GM18951 (cell line): ENCODE measurements at regions not wholly inside any gene's neighbourhood (a gene's known extent, or its start where the extent isn't known, plus 50 kb on each side); places are given as distances from the start of the nearest gene placed in this dataset.
A peak's percentile ranks its signal among the peaks of the same experiment; 100 is the strongest.
"Not testable (repeated sequence)": the region's sequence is repeated elsewhere in the genome, so short reads cannot be mapped to it uniquely, and the experiment has no call there.

Source experiments
- POLR2A ChIP-seq: IDR thresholded peaks from 4 replicates; pipeline ENCODE4 v1.6.1; 2011; ENCODE audit warnings: mild to moderate bottlenecking; ENCODE audit not compliant: insufficient read length, insufficient read depth; ENCODE audit errors: extremely low read depth
- in situ Hi-C: fragments of 300-500 bp; cut with MboI; formaldehyde crosslinking; loops from one replicate; pipeline ENCODE4 v1.12.0; 2022; ENCODE audit warnings: low sequenced_read_pairs, mixed read lengths, inconsistent platforms; ENCODE audit not compliant: unreplicated experiment

- in situ Hi-C loops = no loop called here
- no peak for TF ChIP-seq POLR2A
Observed at GRCh38 chr3:15851735-15852134, 54.0 kb upstream of the ANKRD28 start.

GRCh38 chr3:15858547-15859506, 61.0 kb upstream of the ANKRD28 start:
- no peak for TF ChIP-seq POLR2A
- in situ Hi-C loops = no loop called here

- in situ Hi-C loops = no loop called here
- TF ChIP-seq POLR2A = peak; percentile 49
Observed at GRCh38 chr3:15859507-15860013, 61.8 kb upstream of the ANKRD28 start.

GRCh38 chr3:15860014-15860934, 62.5 kb upstream of the ANKRD28 start:
- TF ChIP-seq POLR2A = no peak
- in situ Hi-C loops = no loop called here

GRCh38 chr3:15861163-15861562, 63.4 kb upstream of the ANKRD28 start:
- in situ Hi-C loops = no loop called here
- TF ChIP-seq POLR2A = no peak

- TF ChIP-seq POLR2A = no peak
Observed at GRCh38 chr3:15872807-15873206, 75.0 kb upstream of the ANKRD28 start.

GRCh38 chr3:15873415-15873814, 75.6 kb upstream of the ANKRD28 start:
- TF ChIP-seq POLR2A = no peak
- in situ Hi-C loops = no loop called here

More at GRCh38 chr3:15872807-15873206, 75.0 kb upstream of the ANKRD28 start:
- in situ Hi-C loops = no loop called here

- TF ChIP-seq POLR2A = no peak
- in situ Hi-C loops = no loop called here
Observed at GRCh38 chr3:15875016-15875689, 77.4 kb upstream of the ANKRD28 start.

GRCh38 chr3:15876669-15877068, 78.9 kb upstream of the ANKRD28 start:
- in situ Hi-C loops = no loop called here

GRCh38 chr3:15877813-15878212, 80.0 kb upstream of the ANKRD28 start:
- in situ Hi-C loops = no loop called here
- no peak for TF ChIP-seq POLR2A

More at GRCh38 chr3:15876669-15877068, 78.9 kb upstream of the ANKRD28 start:
- TF ChIP-seq POLR2A = no peak

- in situ Hi-C loops = not testable (repeated sequence)
Observed at GRCh38 chr3:15879787-15880186, 82.0 kb upstream of the ANKRD28 start.

GRCh38 chr3:15882577-15882976, 84.8 kb upstream of the ANKRD28 start:
- no peak for TF ChIP-seq POLR2A
- in situ Hi-C loops = no loop called here

GRCh38 chr3:15884132-15884531, 86.4 kb upstream of the ANKRD28 start:
- in situ Hi-C loops = no loop called here

More at GRCh38 chr3:15884132-15884531, 86.4 kb upstream of the ANKRD28 start:
- TF ChIP-seq POLR2A = no peak
